GM12872 (cell line): ENCODE measurements at regions not wholly inside any gene's neighbourhood (a gene's known extent, or its start where the extent isn't known, plus 50 kb on each side); places are given as distances from the start of the nearest gene placed in this dataset.

Experiments
- TF ChIP-seq, protein P1 (sequence below): IDR thresholded peaks from 3 replicates; pipeline ENCODE4 v1.5.1; 2011; ENCODE audit warnings: low read depth, mild to moderate bottlenecking, low read length, moderate library complexity; ENCODE audit not compliant: insufficient read depth

DNA sequence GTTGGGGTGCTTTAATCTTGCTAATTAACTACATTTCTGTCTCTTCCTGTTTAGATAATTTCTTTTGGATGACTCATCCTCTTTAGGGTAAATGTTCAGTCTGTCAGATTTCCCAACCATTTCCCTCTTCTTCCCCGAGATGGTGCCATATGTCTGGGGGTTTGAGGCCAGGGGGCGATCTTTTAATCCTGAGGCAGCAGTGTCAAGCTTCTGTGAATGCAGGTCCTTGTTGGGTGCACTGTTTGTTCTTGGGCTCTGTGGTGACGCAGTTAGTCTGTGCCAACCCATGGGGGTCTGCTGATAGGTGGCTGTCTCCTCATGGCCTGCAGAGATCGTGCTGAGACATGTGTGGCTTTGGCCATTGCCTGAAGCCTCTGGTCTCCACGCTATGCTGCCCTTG is 420.4 kb downstream of the NDFIP2 start:
- TF ChIP-seq, protein P1, sequence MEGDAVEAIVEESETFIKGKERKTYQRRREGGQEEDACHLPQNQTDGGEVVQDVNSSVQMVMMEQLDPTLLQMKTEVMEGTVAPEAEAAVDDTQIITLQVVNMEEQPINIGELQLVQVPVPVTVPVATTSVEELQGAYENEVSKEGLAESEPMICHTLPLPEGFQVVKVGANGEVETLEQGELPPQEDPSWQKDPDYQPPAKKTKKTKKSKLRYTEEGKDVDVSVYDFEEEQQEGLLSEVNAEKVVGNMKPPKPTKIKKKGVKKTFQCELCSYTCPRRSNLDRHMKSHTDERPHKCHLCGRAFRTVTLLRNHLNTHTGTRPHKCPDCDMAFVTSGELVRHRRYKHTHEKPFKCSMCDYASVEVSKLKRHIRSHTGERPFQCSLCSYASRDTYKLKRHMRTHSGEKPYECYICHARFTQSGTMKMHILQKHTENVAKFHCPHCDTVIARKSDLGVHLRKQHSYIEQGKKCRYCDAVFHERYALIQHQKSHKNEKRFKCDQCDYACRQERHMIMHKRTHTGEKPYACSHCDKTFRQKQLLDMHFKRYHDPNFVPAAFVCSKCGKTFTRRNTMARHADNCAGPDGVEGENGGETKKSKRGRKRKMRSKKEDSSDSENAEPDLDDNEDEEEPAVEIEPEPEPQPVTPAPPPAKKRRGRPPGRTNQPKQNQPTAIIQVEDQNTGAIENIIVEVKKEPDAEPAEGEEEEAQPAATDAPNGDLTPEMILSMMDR = no peak

DNA sequence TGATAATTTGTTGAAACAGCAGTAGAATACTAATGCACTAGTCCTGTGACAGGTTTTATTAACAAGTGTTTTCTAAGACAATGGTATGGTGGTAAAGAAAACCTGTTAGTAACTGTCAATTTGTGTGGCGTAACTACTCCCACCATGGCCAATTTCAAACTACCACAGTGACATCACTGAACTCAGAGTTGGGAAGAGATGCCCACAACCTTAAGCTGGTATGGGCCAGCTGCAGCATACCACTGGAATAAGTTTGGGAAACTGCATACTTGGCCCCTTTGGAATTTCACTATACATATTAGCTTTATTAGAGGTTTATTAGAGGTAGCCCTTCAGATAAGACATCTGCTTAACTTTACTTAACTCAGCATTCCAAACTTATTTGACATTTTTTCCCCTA is 419.4 kb downstream of the NDFIP2 start:
- TF ChIP-seq, protein P1 = no peak

DNA sequence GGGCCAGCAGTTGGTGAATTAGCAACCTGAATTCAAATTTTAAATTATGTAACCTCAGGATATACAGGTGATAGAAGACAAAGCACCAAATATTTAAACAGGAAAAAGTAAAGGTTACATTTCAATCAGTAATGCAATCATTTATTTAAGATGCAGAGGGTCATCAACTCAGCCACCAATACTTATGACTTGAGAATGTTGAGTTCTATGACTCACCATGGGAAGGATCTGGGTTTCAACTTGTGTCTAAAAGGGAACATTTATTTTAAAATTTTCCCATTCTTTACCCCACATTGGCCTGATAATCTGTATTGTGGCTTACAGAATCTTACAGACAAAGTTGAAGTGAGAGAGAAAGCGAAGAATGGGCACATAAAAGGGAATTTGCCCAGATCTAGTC is 418.0 kb downstream of the NDFIP2 start:
- TF ChIP-seq, protein P1 = no peak

DNA sequence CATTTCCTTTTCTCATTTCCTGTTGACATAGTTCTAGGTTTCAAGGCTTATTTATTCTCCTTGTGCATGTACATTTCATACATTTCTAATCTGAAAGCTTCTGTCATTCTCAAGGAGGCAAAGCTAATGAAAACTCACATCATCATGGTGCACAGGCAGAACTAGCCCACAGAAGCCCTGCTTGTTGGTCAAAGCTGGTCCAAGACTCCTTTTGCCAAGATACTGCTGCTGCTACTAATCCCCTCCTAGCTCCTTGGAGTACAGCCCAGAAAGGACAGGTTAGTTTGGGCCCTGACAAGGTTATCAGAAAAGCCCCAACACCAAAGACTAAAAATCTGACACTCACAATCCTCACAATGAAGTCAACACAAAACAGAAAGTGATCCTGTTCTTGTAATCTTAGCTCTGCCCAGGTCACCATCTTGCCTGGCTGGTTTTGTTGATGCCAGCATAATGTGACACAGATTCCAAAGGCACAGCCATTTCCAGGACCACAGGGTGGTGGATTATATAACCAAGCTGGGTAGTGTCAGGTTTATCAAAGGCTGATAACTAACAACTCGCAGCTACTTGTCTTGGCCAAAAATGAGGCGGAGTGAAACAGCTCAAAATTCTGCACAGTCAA is 417.4 kb downstream of the NDFIP2 start:
- TF ChIP-seq, protein P1 = no peak

DNA sequence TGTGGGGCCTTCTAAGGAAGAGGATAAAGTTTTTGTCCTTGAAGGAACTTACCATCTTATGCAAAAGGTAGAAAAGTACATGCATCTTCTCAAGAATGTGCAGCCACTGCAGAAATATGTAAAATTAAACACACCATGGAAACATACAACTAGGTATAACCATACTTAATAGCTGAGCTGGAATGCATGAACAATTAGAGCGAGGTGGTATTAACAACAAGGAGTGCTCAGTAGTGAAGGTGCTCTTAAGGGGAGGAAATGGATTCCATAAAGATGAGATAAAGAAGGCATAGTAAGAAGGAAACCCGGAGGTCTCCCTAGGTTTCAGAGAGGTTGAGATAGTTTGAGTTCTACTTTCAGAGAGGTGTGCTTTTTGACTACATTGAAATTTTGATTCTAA is 415.9 kb downstream of the NDFIP2 start:
- TF ChIP-seq, protein P1 = no peak

DNA sequence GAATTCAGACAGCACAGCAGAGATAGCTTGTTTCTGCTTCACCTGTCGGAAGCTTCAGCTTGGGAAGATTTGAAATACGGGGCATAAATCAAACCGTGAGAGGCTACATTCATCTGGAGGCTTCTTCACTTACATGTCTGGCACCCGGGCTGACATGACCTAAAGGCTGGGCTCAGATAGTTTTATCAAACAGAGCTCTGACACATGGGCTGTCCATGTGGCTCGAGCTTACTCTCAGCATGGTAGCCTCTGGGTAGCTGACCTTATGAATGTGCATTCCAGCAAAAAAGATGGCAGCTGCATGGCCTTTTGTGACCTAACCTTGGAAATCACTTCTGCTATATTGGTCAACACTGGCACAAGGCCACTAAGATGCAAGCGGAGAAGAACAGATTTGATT is 414.5 kb downstream of the NDFIP2 start:
- TF ChIP-seq, protein P1 = no peak

DNA sequence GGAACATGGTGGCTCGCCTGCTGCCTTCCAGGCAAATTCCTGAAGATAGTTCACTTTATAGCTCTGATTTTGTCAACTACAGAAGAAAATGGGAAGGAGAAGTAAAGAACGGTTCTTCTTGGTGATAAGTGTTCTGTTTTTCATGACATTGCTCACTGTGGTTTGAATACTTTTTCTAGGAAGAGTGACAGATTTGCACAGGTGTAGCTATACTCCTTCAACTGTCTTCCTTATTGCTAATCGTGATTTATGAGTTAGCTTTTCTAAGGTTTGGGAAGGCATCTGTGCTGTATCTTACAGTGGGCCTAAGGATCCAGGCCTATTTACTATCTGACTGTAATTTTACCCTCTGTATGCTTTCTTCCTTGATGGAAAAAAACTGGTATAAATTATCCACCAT is 405.6 kb downstream of the NDFIP2 start:
- TF ChIP-seq, protein P1 = no peak
